ENCODE measurements at regions not wholly inside any gene's neighbourhood (a gene's known extent, or its start where the extent isn't known, plus 50 kb on each side); places are given as distances from the start of the nearest gene placed in this dataset.

- TF ChIP-seq EZH2 (IDR thresholded peaks at IDR 0.05; ENCODE audit: borderline replicate concordance, low read depth, low read length, severe bottlenecking), result no peak
- TF ChIP-seq CTCF (IDR thresholded peaks at IDR 0.05; ENCODE audit: borderline replicate concordance, extremely low read depth, low read length, poor library complexity, severe bottlenecking), result no peak
Observed at GRCh38 chr7:15821484-15822427, 135.3 kb upstream of the MEOX2 start.
